ENCODE measurements at regions not wholly inside any gene's neighbourhood (a gene's known extent, or its start where the extent isn't known, plus 50 kb on each side); places are given as distances from the start of the nearest gene placed in this dataset.

DNA sequence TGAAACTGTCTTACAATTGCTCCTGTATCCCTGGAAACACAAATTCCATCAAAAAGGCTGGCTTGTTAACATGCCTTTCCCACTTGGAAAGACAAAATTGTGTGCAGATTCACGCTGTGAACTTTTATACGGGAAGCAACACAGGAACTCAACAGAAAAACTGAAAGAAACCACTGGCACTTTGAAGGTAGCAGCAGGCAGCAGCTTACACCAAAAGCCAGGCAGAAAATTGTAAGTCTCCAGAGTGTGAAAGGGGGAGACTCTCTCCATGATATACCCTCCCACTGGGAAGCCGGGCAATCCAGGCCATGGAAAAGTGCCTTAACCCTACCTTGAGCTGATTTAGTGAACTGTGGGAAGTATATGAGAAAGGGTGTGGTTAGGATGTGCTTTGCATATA lies 943.7 kb downstream of the CDH18 start:
- H3K27me3 Mint-ChIP-seq (ENCODE audit: insufficient read depth, unreplicated experiment), result no peaks in the 10 kb centered on the region
- no peak overlapping the region for H3K4me3 ChIP-seq (ENCODE audit: low read depth, low read length)
- TF ChIP-seq, protein P1, sequence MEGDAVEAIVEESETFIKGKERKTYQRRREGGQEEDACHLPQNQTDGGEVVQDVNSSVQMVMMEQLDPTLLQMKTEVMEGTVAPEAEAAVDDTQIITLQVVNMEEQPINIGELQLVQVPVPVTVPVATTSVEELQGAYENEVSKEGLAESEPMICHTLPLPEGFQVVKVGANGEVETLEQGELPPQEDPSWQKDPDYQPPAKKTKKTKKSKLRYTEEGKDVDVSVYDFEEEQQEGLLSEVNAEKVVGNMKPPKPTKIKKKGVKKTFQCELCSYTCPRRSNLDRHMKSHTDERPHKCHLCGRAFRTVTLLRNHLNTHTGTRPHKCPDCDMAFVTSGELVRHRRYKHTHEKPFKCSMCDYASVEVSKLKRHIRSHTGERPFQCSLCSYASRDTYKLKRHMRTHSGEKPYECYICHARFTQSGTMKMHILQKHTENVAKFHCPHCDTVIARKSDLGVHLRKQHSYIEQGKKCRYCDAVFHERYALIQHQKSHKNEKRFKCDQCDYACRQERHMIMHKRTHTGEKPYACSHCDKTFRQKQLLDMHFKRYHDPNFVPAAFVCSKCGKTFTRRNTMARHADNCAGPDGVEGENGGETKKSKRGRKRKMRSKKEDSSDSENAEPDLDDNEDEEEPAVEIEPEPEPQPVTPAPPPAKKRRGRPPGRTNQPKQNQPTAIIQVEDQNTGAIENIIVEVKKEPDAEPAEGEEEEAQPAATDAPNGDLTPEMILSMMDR (IDR thresholded peaks at IDR 0.05; ENCODE audit: insufficient read depth in 1 of 2, low read depth in 1 of 2, low read length in 1 of 2, severe bottlenecking in 1 of 2, unreplicated experiment in 1 of 2), result no peak
- BruUV-seq (replicated peaks), result no TSS peak
- no peak overlapping the region for H3K27ac Mint-ChIP-seq (ENCODE audit: unreplicated experiment)
- no peaks in the 10 kb centered on the region for H3K27me3 ChIP-seq (replicated peaks; ENCODE audit: control insufficient read depth, insufficient read depth, low read length)
- POLR2A ChIA-PET, result no interaction called here
- intact Hi-C loops (cut with micrococcal nuclease; ENCODE audit: unreplicated experiment), result no loop called here
- CTCF ChIA-PET, result no interaction called here
- H3K9me3 ChIP-seq, result no peaks in the 10 kb centered on the region
- DNase-seq, result no peak
- H3K4me3 Mint-ChIP-seq (ENCODE audit: unreplicated experiment), result no peak overlapping the region
- H3K36me3 ChIP-seq (ENCODE audit: control insufficient read depth, insufficient read depth, low read length), result no peaks in the 10 kb centered on the region
- H3K4me1 Mint-ChIP-seq (ENCODE audit: low read depth, unreplicated experiment), result no peaks in the 10 kb centered on the region
- no peaks in the 10 kb centered on the region for H3K4me1 ChIP-seq
- H3K36me3 Mint-ChIP-seq (ENCODE audit: insufficient read depth, unreplicated experiment), result no peaks in the 10 kb centered on the region
- H3K9me3 Mint-ChIP-seq (ENCODE audit: unreplicated experiment), result no peaks in the 10 kb centered on the region

DNA sequence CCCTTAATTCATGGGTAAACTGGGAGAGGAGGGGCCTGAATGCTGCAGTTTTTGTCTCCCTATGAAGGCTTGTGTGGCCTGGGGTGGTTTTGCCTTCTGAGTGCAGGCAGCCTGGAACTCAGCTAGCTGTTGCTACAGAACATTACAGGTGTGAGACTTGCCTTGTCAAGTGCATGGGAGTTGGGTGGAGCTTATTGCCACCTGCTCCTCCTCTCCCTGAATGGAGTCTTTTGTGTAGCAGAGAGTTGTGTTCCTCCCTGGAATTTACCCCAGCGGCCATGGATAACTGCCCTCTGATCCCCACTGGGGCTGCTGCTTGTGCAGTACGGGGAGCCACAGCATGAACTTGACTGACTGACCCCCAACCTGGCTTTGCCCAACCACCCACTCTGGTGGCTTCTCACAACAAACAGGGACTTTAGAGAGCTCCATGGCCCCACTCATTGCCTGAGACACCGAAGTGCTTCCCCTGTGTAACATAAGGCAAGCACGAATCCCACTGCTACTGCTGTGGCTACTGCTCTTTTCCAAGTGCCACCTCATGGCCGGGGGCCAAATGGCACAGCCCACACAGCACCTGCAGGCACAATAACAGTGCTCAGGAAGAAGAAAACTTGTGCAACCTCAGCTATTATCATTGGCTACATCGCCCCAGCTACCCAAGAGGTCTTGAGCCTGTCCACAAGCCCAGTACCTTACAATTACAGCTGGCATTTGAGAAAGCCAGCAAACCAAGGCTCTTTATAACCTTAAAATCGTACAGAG lies 942.9 kb downstream of the CDH18 start:
- TF ChIP-seq, protein P1 (IDR thresholded peaks at IDR 0.05; ENCODE audit: insufficient read depth in 1 of 2, low read depth in 1 of 2, low read length in 1 of 2, severe bottlenecking in 1 of 2, unreplicated experiment in 1 of 2), result no peak
- Histone ChIP-seq H3K27me3 (replicated peaks; ENCODE audit: control insufficient read depth, insufficient read depth, low read length) (no peaks in the 10 kb centered on the region), H3K36me3 (ENCODE audit: control insufficient read depth, insufficient read depth, low read length) (no peaks in the 10 kb centered on the region), H3K4me3 (ENCODE audit: low read depth, low read length) (no peak overlapping the region), H3K4me1 (no peaks in the 10 kb centered on the region), H3K9me3 (no peaks in the 10 kb centered on the region)
- no peak for DNase-seq
- Mint-ChIP-seq H3K27ac (ENCODE audit: unreplicated experiment) (no peak overlapping the region), H3K4me1 (ENCODE audit: low read depth, unreplicated experiment) (no peaks in the 10 kb centered on the region), H3K9me3 (ENCODE audit: unreplicated experiment) (no peaks in the 10 kb centered on the region), H3K4me3 (ENCODE audit: unreplicated experiment) (no peak overlapping the region), H3K36me3 (ENCODE audit: insufficient read depth, unreplicated experiment) (no peaks in the 10 kb centered on the region), H3K27me3 (ENCODE audit: insufficient read depth, unreplicated experiment) (no peaks in the 10 kb centered on the region)
- BruUV-seq (replicated peaks), result no TSS peak
- ChIA-PET POLR2A (no interaction called here), CTCF (no interaction called here)
- intact Hi-C loops (cut with micrococcal nuclease; ENCODE audit: unreplicated experiment), result no loop called here

DNA sequence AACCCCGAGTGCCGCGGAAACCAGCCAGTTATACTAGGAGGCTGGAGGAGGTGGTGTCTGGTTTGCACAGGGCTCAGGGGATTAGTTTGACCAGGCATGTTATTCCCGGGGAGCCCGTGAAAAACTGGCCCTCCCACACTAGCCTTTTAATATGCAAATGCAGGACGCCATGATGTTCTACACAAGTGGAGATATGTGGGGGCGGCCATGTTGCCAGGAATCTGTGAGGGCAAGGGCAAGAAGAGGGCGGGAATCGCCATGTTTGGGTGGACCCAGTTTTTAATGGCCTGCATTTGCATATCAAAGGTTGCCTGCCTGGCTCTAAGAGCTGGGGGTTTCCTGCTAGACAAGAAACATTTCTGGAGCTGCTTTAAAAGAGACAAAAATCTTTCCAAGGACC lies 940.7 kb downstream of the CDH18 start:
- no peak overlapping the region for H3K4me3 Mint-ChIP-seq (ENCODE audit: unreplicated experiment)
- H3K4me3 ChIP-seq (ENCODE audit: low read depth, low read length), result no peak overlapping the region
- TF ChIP-seq, protein P1 (IDR thresholded peaks at IDR 0.05; ENCODE audit: insufficient read depth in 1 of 2, low read depth in 1 of 2, low read length in 1 of 2, severe bottlenecking in 1 of 2, unreplicated experiment in 1 of 2), result no peak
- no peak for DNase-seq
- H3K4me1 ChIP-seq, result no peaks in the 10 kb centered on the region
- POLR2A ChIA-PET, result no interaction called here
- H3K27me3 ChIP-seq (replicated peaks; ENCODE audit: control insufficient read depth, insufficient read depth, low read length), result no peaks in the 10 kb centered on the region
- H3K9me3 Mint-ChIP-seq (ENCODE audit: unreplicated experiment), result no peaks in the 10 kb centered on the region
- no TSS peak for BruUV-seq (replicated peaks)
- H3K27me3 Mint-ChIP-seq (ENCODE audit: insufficient read depth, unreplicated experiment), result no peaks in the 10 kb centered on the region
- no peaks in the 10 kb centered on the region for H3K4me1 Mint-ChIP-seq (ENCODE audit: low read depth, unreplicated experiment)
- no peaks in the 10 kb centered on the region for H3K36me3 Mint-ChIP-seq (ENCODE audit: insufficient read depth, unreplicated experiment)
- H3K27ac Mint-ChIP-seq (ENCODE audit: unreplicated experiment), result no peak overlapping the region
- intact Hi-C loops (cut with micrococcal nuclease; ENCODE audit: unreplicated experiment), result no loop called here
- CTCF ChIA-PET, result no interaction called here
- no peaks in the 10 kb centered on the region for H3K9me3 ChIP-seq
- no peaks in the 10 kb centered on the region for H3K36me3 ChIP-seq (ENCODE audit: control insufficient read depth, insufficient read depth, low read length)
